ENCODE measurements at regions not wholly inside any gene's neighbourhood (a gene's known extent, or its start where the extent isn't known, plus 50 kb on each side); places are given as distances from the start of the nearest gene placed in this dataset.

GRCh38 chr17:71528210-71528609 lies 592.6 kb upstream of the SOX9 start:
- Histone ChIP-seq H3K27me3 (ENCODE audit: insufficient read depth, low read length) (no peaks in the 10 kb centered on the region), H3K4me2 (ENCODE audit: low read length) (no peak overlapping the region), H2AFZ (ENCODE audit: low read length) (no peak overlapping the region), H3K9ac (ENCODE audit: low read length) (no peak overlapping the region), H3K9me2 (ENCODE audit: low read depth, low read length) (no peaks in the 10 kb centered on the region), H3K27ac (ENCODE audit: low read depth, low read length, poor library complexity, severe bottlenecking) (no peak overlapping the region), H3K9me3 (ENCODE audit: low read length) (no peaks in the 10 kb centered on the region), H3K4me1 (ENCODE audit: insufficient read depth, low read length, severe bottlenecking) (no peaks in the 10 kb centered on the region), H3K79me2 (ENCODE audit: insufficient read depth, low read length) (no peaks in the 10 kb centered on the region), H3K4me3 (ENCODE audit: low read depth, low read length, poor library complexity, severe bottlenecking) (no peak overlapping the region), H3K36me3 (ENCODE audit: insufficient read depth, low read length) (no peaks in the 10 kb centered on the region), H4K20me1 (ENCODE audit: insufficient read depth, low read length) (no peaks in the 10 kb centered on the region), H3F3A (ENCODE audit: insufficient read depth, low read length) (no peaks in the 10 kb centered on the region)
- TF ChIP-seq CTCF (IDR thresholded peaks at IDR 0.05; ENCODE audit: low read length) (no peak), EZH2 (IDR thresholded peaks at IDR 0.05; ENCODE audit: borderline replicate concordance, low read length) (no peak)

- H3K27ac ChIP-seq (ENCODE audit: low read depth, low read length, poor library complexity, severe bottlenecking) = no peak overlapping the region
- no peaks in the 10 kb centered on the region for H3K36me3 ChIP-seq (ENCODE audit: insufficient read depth, low read length)
- no peaks in the 10 kb centered on the region for H3K9me3 ChIP-seq (ENCODE audit: low read length)
- no peak overlapping the region for H3K4me3 ChIP-seq (ENCODE audit: low read depth, low read length, poor library complexity, severe bottlenecking)
- H3K27me3 ChIP-seq (ENCODE audit: insufficient read depth, low read length) = no peaks in the 10 kb centered on the region
- H3K4me1 ChIP-seq (ENCODE audit: insufficient read depth, low read length, severe bottlenecking) = no peaks in the 10 kb centered on the region
- no peak overlapping the region for H2AFZ ChIP-seq (ENCODE audit: low read length)
- H3K79me2 ChIP-seq (ENCODE audit: insufficient read depth, low read length) = no peaks in the 10 kb centered on the region
- no peaks in the 10 kb centered on the region for H3F3A ChIP-seq (ENCODE audit: insufficient read depth, low read length)
- TF ChIP-seq EZH2 (IDR thresholded peaks at IDR 0.05; ENCODE audit: borderline replicate concordance, low read length) (no peak), CTCF (IDR thresholded peaks at IDR 0.05; ENCODE audit: low read length) (no peak)
- no peak overlapping the region for H3K4me2 ChIP-seq (ENCODE audit: low read length)
- no peak overlapping the region for H3K9ac ChIP-seq (ENCODE audit: low read length)
- no peaks in the 10 kb centered on the region for H4K20me1 ChIP-seq (ENCODE audit: insufficient read depth, low read length)
- no peaks in the 10 kb centered on the region for H3K9me2 ChIP-seq (ENCODE audit: low read depth, low read length)
Measured at GRCh38 chr17:71530248-71530647, 590.6 kb upstream of the SOX9 start.

GRCh38 chr17:71535321-71535720 lies 585.5 kb upstream of the SOX9 start:
- no peaks in the 10 kb centered on the region for H3K4me1 ChIP-seq (ENCODE audit: insufficient read depth, low read length, severe bottlenecking)
- H3K9me3 ChIP-seq (ENCODE audit: low read length) = no peaks in the 10 kb centered on the region
- no peak overlapping the region for H3K4me2 ChIP-seq (ENCODE audit: low read length)
- H2AFZ ChIP-seq (ENCODE audit: low read length) = no peak overlapping the region
- H3F3A ChIP-seq (ENCODE audit: insufficient read depth, low read length) = no peaks in the 10 kb centered on the region
- no peaks in the 10 kb centered on the region for H3K79me2 ChIP-seq (ENCODE audit: insufficient read depth, low read length)
- no peak overlapping the region for H3K9ac ChIP-seq (ENCODE audit: low read length)
- H3K27ac ChIP-seq (ENCODE audit: low read depth, low read length, poor library complexity, severe bottlenecking) = no peak overlapping the region
- no peak for TF ChIP-seq CTCF (IDR thresholded peaks at IDR 0.05; ENCODE audit: low read length)
- TF ChIP-seq EZH2 (IDR thresholded peaks at IDR 0.05; ENCODE audit: borderline replicate concordance, low read length) = no peak
- H3K36me3 ChIP-seq (ENCODE audit: insufficient read depth, low read length) = no peaks in the 10 kb centered on the region
- no peaks in the 10 kb centered on the region for H3K9me2 ChIP-seq (ENCODE audit: low read depth, low read length)
- H3K4me3 ChIP-seq (ENCODE audit: low read depth, low read length, poor library complexity, severe bottlenecking) = no peak overlapping the region
- no peaks in the 10 kb centered on the region for H3K27me3 ChIP-seq (ENCODE audit: insufficient read depth, low read length)
- no peaks in the 10 kb centered on the region for H4K20me1 ChIP-seq (ENCODE audit: insufficient read depth, low read length)

Data from OCI-LY1 (cell line).